ENCODE measurements at regions not wholly inside any gene's neighbourhood (a gene's known extent, or its start where the extent isn't known, plus 50 kb on each side); places are given as distances from the start of the nearest gene placed in this dataset.
A peak's percentile ranks its signal among the peaks of the same experiment; 100 is the strongest.

GRCh38 chr7:24383055-24383454 is 99.1 kb downstream of the NPY start (continued):
- TF ChIP-seq MEF2A (IDR thresholded peaks at IDR 0.05; ENCODE audit: insufficient read depth, low read depth, low read length) (no peak), FOS (IDR thresholded peaks at IDR 0.05; ENCODE audit: borderline replicate concordance, extremely low read depth, insufficient read length) (no peak), GABPA (IDR thresholded peaks at IDR 0.05; ENCODE audit: low read depth) (no peak), ATF3 (IDR thresholded peaks at IDR 0.05; ENCODE audit: borderline replicate concordance, extremely low read depth, low read depth, low read length) (no peak), PML (IDR thresholded peaks at IDR 0.05; ENCODE audit: low read length) (no peak), TARDBP (IDR thresholded peaks at IDR 0.05; ENCODE audit: borderline replicate concordance) (no peak), SIX5 (IDR thresholded peaks at IDR 0.05; ENCODE audit: low read depth, low read length, severe bottlenecking) (no peak), SMC3 (IDR thresholded peaks at IDR 0.05; ENCODE audit: borderline replicate concordance, low read length) (no peak)

DNA sequence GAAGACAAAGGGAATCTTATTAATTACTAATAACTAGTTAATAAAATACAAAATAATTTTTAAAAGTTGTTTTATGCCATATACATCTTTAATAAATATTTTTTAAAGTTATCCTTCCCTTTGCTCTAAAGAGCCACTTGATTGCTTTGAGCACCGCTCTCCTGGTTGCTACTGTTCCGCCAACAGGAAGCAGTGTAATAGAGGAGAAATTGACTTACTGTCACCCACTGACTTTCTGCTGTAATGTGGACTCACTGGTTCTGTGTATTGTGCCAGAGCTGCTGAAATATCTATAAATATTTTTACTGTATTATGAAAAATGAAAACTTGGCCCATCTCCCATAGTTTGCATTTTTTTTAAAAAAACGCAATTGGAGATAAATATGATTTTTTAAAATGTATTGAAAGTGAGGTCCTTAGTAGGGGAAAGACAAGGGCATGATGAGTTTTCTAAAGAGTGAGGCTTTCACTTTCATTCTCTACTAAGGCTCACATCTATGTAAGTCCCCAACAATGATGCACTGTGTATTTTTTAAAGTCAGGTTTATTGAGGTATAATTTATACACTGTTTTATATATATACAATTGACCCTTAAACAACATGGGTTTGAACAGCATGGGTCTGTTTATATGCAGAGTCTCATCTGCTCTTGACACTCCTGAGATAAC is 100.5 kb downstream of the NPY start:
- peak; percentile 71 for FAIRE-seq
- WGBS (ENCODE audit: insufficient coverage, insufficient replicate concordance, low lambda C conversion rate, missing lambda C conversion rate) = 74% methylated on average over 3 of the region's 3 CpGs
- ChIA-PET POLR2A (no interaction called here), RAD21 (ENCODE audit: unreplicated experiment) (no interaction called here), SMC1A (ENCODE audit: uncharacterized antibody, unreplicated experiment) (interaction anchor here (0.7 to 1.3 kb wide), 4 partner anchors 9 to 280 kb away, joined by 3 to 4 read pairs (median 4); no protein-coding TSS in a partner anchor), CTCF (interaction anchor here (1.0 to 1.5 kb wide), 3 partner anchors 21 to 282 kb away, joined by 3 to 5 read pairs (median 4); no protein-coding TSS in a partner anchor)
- TF ChIP-seq IKZF2 (IDR thresholded peaks at IDR 0.05) = no peak
- no peak for TF ChIP-seq CHD1 (IDR thresholded peaks at IDR 0.05; ENCODE audit: low read depth, low read length)
- no peak for TF ChIP-seq SP1 (IDR thresholded peaks at IDR 0.05; ENCODE audit: low read depth, low read length)
- TF ChIP-seq CBX5 (IDR thresholded peaks at IDR 0.05; ENCODE audit: low read depth) = no peak
- no peak for TF ChIP-seq SPI1 (IDR thresholded peaks at IDR 0.05; ENCODE audit: borderline replicate concordance, insufficient read depth, low read depth, low read length)
- no peak for TF ChIP-seq NFXL1 (IDR thresholded peaks at IDR 0.05; ENCODE audit: borderline replicate concordance)
- no peak for TF ChIP-seq YBX1 (IDR thresholded peaks at IDR 0.05)
- no peak for TF ChIP-seq MTA2 (IDR thresholded peaks at IDR 0.05; ENCODE audit: low read depth)
- TF ChIP-seq CHD4 (IDR thresholded peaks at IDR 0.05) = no peak
- TF ChIP-seq ZSCAN29 (IDR thresholded peaks at IDR 0.05) = no peak
- no peak for TF ChIP-seq SMARCA5 (IDR thresholded peaks at IDR 0.05)
- TF ChIP-seq ZNF217 (IDR thresholded peaks at IDR 0.05) = no peak
- no peak for TF ChIP-seq DPF2 (IDR thresholded peaks at IDR 0.05)
- H3K4me2 ChIP-seq (ENCODE audit: control insufficient read depth, insufficient read depth) = no peak overlapping the region
- no peak for DNase-seq (ENCODE audit: low read depth, low spot score)
- H3K79me2 ChIP-seq (ENCODE audit: control insufficient read depth, insufficient read depth, low read length) = no peaks in the 10 kb centered on the region
- no peak overlapping the region for H3K9ac ChIP-seq (ENCODE audit: control insufficient read depth, insufficient read depth, low read length)
- H3K9me3 ChIP-seq (replicated peaks; ENCODE audit: control insufficient read depth, insufficient read depth, low read length) = no peaks in the 10 kb centered on the region
- in situ Hi-C loops (cut with MboI) (loop anchor here (25.0 kb wide), 1 partner anchor 822 kb away; no protein-coding TSS in a partner anchor), intact Hi-C loops (cut with micrococcal nuclease; ENCODE audit: unreplicated experiment) (loop anchor here (5.0 to 10.0 kb wide), 2 partner anchors 520 to 812 kb away; no protein-coding TSS in a partner anchor)
- ATAC-seq = peak; percentile 79
- H3K4me3 ChIP-seq = no peak overlapping the region
- H3K4me1 ChIP-seq (ENCODE audit: control insufficient read depth, insufficient read depth, low read length) = no peaks in the 10 kb centered on the region
- H3K27me3 ChIP-seq (replicated peaks in 1 of 2; ENCODE audit: control insufficient read depth in 2 of 2, insufficient read depth in 2 of 2, low read length in 1 of 2) = no peaks in the 10 kb centered on the region
- no peak overlapping the region for H3K27ac ChIP-seq (ENCODE audit: control insufficient read depth, insufficient read depth)
- no peaks in the 10 kb centered on the region for H3K36me3 ChIP-seq (ENCODE audit: control insufficient read depth in 2 of 2, insufficient read depth in 2 of 2, low read length in 1 of 2)
- no peaks in the 10 kb centered on the region for H4K20me1 ChIP-seq (ENCODE audit: control insufficient read depth, insufficient read depth)
- no TSS peak for BruUV-seq (replicated peaks)
- H2AFZ ChIP-seq (ENCODE audit: control insufficient read depth, low read depth, low read length) = peak overlapping the region; percentile 32; the same call in 1 of the 2 replicates

All from GM12878 (cell line).